IPS DF 6.9 (cell line): ENCODE measurements at regions not wholly inside any gene's neighbourhood (a gene's known extent, or its start where the extent isn't known, plus 50 kb on each side); places are given as distances from the start of the nearest gene placed in this dataset.

Experiments used
- DNase-seq: peaks from one replicate; pipeline ENCODE4 v3.0.0-alpha.2; 2013; ENCODE audit warnings: low read depth, low spot score
- H3K27ac ChIP-seq: one replicate; pipeline ENCODE4 v1.5.1; 2013; ENCODE audit warnings: low read length, control low read depth
- H3K27me3 ChIP-seq: 2 replicates; pipeline ENCODE4 v1.6.1; 2013; ENCODE audit warnings: mild to moderate bottlenecking, low read length; ENCODE audit not compliant: control insufficient read depth, insufficient read depth
- H3K36me3 ChIP-seq: 2 replicates; pipeline ENCODE4 v1.6.1; 2013; ENCODE audit warnings: low read length; ENCODE audit not compliant: control insufficient read depth, insufficient read depth
- H3K4me1 ChIP-seq: 2 replicates; pipeline ENCODE4 v1.6.1; 2013; ENCODE audit warnings: low read length; ENCODE audit not compliant: control insufficient read depth, insufficient read depth
- H3K4me3 ChIP-seq: 2 replicates; pipeline ENCODE4 v1.5.1; 2013; ENCODE audit warnings: mild to moderate bottlenecking, low read length
- H3K9me3 ChIP-seq: 2 replicates; pipeline ENCODE4 v1.6.1; 2013; ENCODE audit warnings: low read length, inconsistent platforms; ENCODE audit not compliant: control insufficient read depth, insufficient read depth
- WGBS: extraction: QIAGEN DNeasy Blood & Tissue Kit; methylation state at CpG from one replicate; pipeline ENCODE4 v1.1.7; 2013; ENCODE audit warnings: mixed read lengths, missing lambda C conversion rate; ENCODE audit not compliant: insufficient read length, insufficient coverage; 5-methylcytosine and 5-hydroxymethylcytosine counted together

GRCh38 chr3:124444896-124445295 is 285.4 kb upstream of the UMPS start:
- Histone ChIP-seq H3K27ac (no peak overlapping the region), H3K4me3 (no peak overlapping the region), H3K4me1 (no peaks in the 10 kb centered on the region), H3K27me3 (no peaks in the 10 kb centered on the region), H3K36me3 (no peaks in the 10 kb centered on the region), H3K9me3 (no peaks in the 10 kb centered on the region)
- WGBS = no CpG with 5 or more reads among the region's 3 CpGs
- DNase-seq = no peak

GRCh38 chr3:124447845-124448244 is 282.4 kb upstream of the UMPS start:
- no peak overlapping the region for H3K4me3 ChIP-seq
- H3K27ac ChIP-seq = no peak overlapping the region
- H3K36me3 ChIP-seq = no peaks in the 10 kb centered on the region
- no peaks in the 10 kb centered on the region for H3K9me3 ChIP-seq
- WGBS = no CpG with 5 or more reads among the region's 2 CpGs
- H3K4me1 ChIP-seq = no peaks in the 10 kb centered on the region
- H3K27me3 ChIP-seq = no peaks in the 10 kb centered on the region
- no peak for DNase-seq

GRCh38 chr3:124448954-124449353 is 281.3 kb upstream of the UMPS start:
- no peak overlapping the region for H3K4me3 ChIP-seq
- DNase-seq = no peak
- H3K36me3 ChIP-seq = no peaks in the 10 kb centered on the region
- H3K9me3 ChIP-seq = no peaks in the 10 kb centered on the region
- H3K4me1 ChIP-seq = peaks cover 1% of the 10 kb centered on the region; the same call in 1 of the 2 replicates
- H3K27me3 ChIP-seq = no peaks in the 10 kb centered on the region
- no peak overlapping the region for H3K27ac ChIP-seq

- DNase-seq = no peak
- Histone ChIP-seq H3K27me3 (no peaks in the 10 kb centered on the region), H3K9me3 (no peaks in the 10 kb centered on the region), H3K4me3 (no peak overlapping the region), H3K27ac (no peak overlapping the region), H3K4me1 (peaks cover 1% of the 10 kb centered on the region; the same call in 1 of the 2 replicates), H3K36me3 (no peaks in the 10 kb centered on the region)
- WGBS = no CpG with 5 or more reads among the region's 3 CpGs
Observed at GRCh38 chr3:124450366-124450765, 279.9 kb upstream of the UMPS start.

- Histone ChIP-seq H3K27ac (no peak overlapping the region), H3K4me1 (peaks cover 1% of the 10 kb centered on the region; the same call in 1 of the 2 replicates), H3K9me3 (no peaks in the 10 kb centered on the region), H3K27me3 (no peaks in the 10 kb centered on the region), H3K36me3 (no peaks in the 10 kb centered on the region), H3K4me3 (no peak overlapping the region)
- DNase-seq = no peak
- no CpG with 5 or more reads among the region's 3 CpGs for WGBS
Observed at GRCh38 chr3:124451630-124452317, 278.5 kb upstream of the UMPS start.

GRCh38 chr3:124453189-124453588 is 277.1 kb upstream of the UMPS start:
- WGBS = no CpG with 5 or more reads among the region's 4 CpGs
- Histone ChIP-seq H3K36me3 (no peaks in the 10 kb centered on the region), H3K9me3 (no peaks in the 10 kb centered on the region), H3K27ac (no peak overlapping the region), H3K4me3 (no peak overlapping the region), H3K27me3 (no peaks in the 10 kb centered on the region), H3K4me1 (peaks cover 1% of the 10 kb centered on the region; the same call in 1 of the 2 replicates)
- no peak for DNase-seq

- Histone ChIP-seq H3K27ac (no peak overlapping the region), H3K36me3 (no peaks in the 10 kb centered on the region), H3K27me3 (no peaks in the 10 kb centered on the region), H3K9me3 (no peaks in the 10 kb centered on the region), H3K4me3 (no peak overlapping the region), H3K4me1 (peaks cover 1% of the 10 kb centered on the region; the same call in 1 of the 2 replicates)
- DNase-seq = no peak
Observed at GRCh38 chr3:124455891-124456290, 274.4 kb upstream of the UMPS start.

GRCh38 chr3:124456506-124456905 is 273.7 kb upstream of the UMPS start:
- Histone ChIP-seq H3K4me1 (peaks cover 1% of the 10 kb centered on the region; the same call in 1 of the 2 replicates), H3K36me3 (no peaks in the 10 kb centered on the region), H3K27ac (no peak overlapping the region), H3K27me3 (no peaks in the 10 kb centered on the region), H3K4me3 (no peak overlapping the region), H3K9me3 (no peaks in the 10 kb centered on the region)
- no peak for DNase-seq
- no CpG with 5 or more reads among the region's 11 CpGs for WGBS

GRCh38 chr3:124459678-124460077 is 270.6 kb upstream of the UMPS start:
- no peaks in the 10 kb centered on the region for H3K4me1 ChIP-seq
- no peak for DNase-seq
- no CpG with 5 or more reads among the region's 2 CpGs for WGBS
- no peaks in the 10 kb centered on the region for H3K36me3 ChIP-seq
- H3K9me3 ChIP-seq = no peaks in the 10 kb centered on the region
- no peak overlapping the region for H3K4me3 ChIP-seq
- H3K27ac ChIP-seq = no peak overlapping the region
- H3K27me3 ChIP-seq = no peaks in the 10 kb centered on the region

- no CpG with 5 or more reads among the region's 2 CpGs for WGBS
- H3K9me3 ChIP-seq = no peaks in the 10 kb centered on the region
- no peak overlapping the region for H3K4me3 ChIP-seq
- H3K4me1 ChIP-seq = no peaks in the 10 kb centered on the region
- H3K36me3 ChIP-seq = no peaks in the 10 kb centered on the region
- H3K27ac ChIP-seq = no peak overlapping the region
- H3K27me3 ChIP-seq = no peaks in the 10 kb centered on the region
- no peak for DNase-seq
Observed at GRCh38 chr3:124461126-124461525, 269.1 kb upstream of the UMPS start.
